Stimulated activated CD4-positive, alpha-beta T cell treated with anti-CD3 and anti-CD28 coated beads, TNF-alpha, amount 100 ng/mL, for 1 hour (primary cell): ENCODE measurements at regions not wholly inside any gene's neighbourhood (a gene's known extent, or its start where the extent isn't known, plus 50 kb on each side); places are given as distances from the start of the nearest gene placed in this dataset.
"Not testable (repeated sequence)": the region's sequence is repeated elsewhere in the genome, so short reads cannot be mapped to it uniquely, and the experiment has no call there.

Experiments used
- DNase-seq, 3 donors: peaks; one replicate each; pipeline ENCODE4 v3.0.0-alpha.2; 2020; ENCODE audit warnings: low read depth in 3 of 3, low spot score in 1 of 3

DNA sequence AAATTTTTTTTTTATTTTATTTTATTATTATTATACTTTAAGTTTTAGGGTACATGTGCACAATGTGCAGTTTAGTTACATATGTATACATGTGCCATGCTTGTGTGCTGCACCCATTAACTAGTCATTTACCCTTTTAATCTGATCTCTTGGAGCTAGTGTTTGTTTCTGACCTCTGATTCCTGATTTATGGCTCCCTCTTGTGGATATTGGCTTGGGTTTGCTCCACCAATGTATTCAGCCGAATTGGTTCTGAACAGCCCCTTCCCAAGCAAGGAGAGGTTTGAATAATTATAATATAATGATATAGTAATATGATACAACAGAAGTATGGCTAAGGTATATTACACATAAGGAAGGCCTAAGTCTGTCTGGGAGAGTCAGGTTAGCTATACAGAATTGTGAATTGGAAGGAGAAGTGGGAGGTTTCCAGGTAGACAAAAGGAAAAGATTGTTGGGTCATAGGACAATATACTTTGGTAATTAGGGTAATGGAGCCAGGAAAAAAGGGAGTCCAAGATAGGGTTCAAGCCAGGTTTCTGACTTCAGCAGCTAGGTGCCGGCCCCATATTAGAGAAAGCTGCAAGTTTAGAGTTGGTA lies 53.1 kb upstream of the HMCN1 start:
- no peak for DNase-seq

DNA sequence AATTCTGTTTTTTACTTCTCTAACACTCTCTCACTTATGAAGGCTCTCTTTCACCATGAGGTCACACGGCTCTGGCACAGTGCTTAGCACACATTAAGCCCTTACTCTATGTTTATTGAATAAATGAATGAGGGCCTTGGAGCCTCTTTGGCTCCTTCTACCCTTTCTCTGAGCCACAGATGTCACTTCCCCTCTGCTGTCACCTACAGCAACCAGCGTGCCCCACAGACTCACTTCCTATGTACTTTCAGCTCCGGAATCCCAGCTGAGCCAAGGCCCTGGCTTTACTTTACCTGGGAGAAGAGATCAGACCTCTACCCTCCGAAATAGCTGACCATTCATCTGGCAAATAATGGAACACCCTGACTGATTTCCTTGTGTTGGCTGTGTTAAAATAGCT lies 53.7 kb upstream of the HMCN1 start:
- no peak for DNase-seq

DNA sequence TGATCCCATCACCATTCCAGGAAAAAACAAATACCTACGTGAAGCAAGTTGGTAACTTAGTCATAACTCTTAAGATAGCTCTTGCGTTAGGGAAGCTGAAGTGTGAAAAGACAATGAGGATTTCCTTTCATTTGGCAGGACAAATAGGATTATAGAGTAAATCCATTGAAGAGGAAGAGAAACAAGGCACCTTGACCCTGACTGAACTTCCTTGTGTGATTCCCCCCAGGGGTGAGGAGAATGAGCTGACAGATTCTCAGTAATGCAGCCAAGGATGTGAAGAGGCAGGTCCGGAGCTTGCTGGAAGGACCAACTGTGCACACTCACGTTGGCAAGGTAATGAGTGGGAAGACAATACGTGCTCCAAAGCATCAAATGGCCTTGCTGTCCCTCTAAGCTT lies 55.0 kb upstream of the HMCN1 start:
- no peak for DNase-seq

DNA sequence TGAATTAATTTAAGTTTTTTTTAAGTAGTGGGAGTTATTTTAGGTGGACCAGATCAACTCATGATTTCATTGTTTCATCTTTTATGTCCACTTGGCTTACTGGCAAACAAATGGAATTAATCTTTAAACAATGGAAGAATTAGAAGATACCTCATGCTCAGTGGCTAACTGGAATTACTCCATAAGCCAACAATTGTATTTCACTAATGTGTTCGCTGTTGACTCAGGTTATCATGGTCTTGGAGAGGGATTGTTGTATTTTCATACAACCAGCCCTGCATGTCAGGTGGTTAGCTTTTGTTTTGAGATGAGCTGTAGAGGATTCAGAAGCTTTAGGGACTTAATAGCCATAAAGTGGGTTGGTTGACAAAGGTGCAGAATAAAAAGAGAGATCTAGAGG lies 57.2 kb upstream of the HMCN1 start:
- no peak for DNase-seq

DNA sequence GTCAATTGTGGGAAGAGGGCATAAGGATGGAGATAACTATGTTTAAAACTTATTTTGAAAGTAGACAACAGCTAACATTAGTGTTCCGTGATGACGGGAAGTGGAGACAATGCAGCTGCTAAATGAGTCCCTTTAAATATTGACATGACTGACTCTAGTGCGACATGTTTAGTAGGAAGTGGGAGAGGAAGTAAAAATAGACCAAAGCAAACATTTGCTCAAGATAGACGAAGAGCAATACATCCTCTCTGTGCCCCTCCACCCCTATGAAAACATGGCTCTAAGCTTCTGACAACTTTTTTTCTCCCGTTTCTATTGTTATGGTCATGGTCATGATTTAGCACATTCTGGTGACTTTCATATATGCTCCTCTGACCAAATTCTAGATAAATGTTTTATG lies 60.0 kb upstream of the HMCN1 start:
- no peak for DNase-seq

DNA sequence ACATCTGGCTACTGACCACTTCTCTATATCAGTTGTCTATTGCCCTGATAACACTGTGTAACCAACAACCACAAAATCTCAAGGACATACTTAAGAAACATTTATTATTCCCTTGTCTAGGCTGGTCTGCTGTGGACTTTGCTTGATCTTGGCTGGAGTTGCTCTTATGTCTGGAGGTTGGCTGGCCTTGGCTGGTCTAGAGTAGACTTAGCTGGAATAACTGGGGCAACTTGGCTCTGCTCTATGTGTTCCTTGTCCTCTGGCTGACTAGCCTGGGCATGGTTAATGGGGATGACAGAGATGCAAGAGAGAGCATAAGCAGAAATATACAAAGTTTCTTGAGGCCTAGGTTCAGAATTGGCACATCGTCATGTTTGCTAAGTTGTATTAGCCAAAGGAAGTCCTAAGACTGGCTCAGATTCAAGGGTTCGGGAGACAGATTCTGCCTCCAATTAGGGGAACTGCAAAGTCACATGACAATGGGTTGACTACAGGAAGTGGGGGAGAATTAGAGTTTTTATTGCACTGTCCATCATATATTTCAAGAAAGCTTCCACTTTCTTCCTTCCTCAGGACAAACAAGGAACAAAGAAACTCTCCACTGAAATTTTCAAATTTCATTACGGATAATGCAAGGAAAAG lies 61.4 kb upstream of the HMCN1 start:
- DNase-seq: no peak

DNA sequence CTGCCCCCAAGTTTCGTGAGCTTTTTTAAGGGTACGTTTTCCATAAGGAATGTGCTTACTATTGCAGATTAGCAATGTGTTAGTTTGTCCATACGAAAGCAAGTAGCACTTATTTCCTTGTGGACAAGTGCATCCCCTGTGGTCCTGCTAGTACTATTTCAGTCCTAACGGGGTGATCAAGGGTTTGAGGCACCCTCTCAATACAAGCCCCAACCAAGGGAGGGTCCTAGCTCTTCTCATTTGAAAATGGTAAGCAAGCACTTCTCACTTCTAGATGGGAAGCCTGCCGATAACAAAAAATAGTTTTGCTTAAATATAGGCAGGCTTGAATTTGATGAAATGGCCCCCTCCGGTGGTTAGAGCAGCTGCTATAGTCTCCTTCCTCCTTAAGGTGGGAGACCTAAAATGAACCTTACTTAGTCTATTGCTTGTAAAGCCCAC lies 64.0 kb upstream of the HMCN1 start:
- DNase-seq: peak in 1 of 3 donors; percentile 27

DNA sequence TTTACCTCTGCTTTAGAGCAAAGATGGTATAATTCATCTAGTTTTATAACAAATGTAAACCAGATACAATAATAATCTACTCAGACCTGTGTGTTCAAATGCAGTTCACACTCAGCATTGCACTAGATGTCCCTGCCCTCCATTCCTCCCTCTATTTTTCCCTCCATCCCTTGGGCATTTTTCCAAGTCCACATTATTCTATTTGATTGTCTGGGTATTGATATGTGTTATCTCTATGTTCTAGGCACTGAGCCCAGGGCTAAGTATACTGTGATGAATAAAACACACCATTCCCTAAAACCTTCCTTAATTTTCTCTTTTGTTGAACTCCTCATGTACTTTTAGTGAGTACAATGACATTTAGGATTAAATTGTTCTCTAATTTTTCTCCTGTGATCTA lies 66.2 kb upstream of the HMCN1 start:
- DNase-seq: no peak

DNA sequence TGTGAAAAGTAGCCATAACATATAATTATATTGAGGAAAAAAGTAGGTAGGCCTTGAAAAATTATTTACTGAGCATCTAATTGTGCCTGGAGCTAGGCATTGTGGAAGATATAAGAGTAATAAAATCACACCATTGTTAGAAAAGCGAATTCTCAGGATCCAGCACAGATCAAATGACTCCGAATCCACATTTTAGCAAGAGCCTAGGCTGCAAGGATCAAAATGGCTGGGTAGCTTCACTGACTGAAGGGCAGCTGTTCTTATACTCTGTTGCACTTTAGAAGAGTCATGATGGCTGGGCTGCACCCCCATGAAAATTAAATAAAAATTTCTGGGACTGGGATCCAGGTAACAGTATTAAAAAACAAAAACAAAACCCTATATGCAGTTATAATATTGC lies 67.6 kb upstream of the HMCN1 start:
- DNase-seq: no peak

DNA sequence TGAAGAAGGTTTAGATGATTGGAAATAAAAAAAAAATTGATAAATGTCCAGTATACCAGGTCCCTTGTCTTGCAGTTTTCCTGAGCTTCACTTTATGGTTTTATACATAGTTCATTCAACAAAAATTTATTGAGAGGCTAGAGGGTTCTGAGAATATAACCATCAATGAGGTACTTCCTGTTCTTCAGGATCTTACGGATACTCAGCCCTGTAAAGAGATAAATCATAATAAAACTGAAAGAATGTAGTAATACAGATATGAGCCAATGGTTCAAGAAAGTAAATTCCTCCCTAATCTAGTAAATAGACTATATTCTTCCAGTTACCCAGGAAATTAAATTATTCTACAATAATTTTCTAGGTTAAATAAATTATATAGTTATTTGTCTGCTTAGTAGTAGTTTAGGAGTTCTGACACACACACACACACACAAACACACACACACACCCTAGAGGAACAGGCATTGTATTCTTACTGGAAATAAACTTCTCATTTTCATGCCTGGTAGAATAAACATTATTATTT lies 70.4 kb upstream of the HMCN1 start:
- no peak for DNase-seq

DNA sequence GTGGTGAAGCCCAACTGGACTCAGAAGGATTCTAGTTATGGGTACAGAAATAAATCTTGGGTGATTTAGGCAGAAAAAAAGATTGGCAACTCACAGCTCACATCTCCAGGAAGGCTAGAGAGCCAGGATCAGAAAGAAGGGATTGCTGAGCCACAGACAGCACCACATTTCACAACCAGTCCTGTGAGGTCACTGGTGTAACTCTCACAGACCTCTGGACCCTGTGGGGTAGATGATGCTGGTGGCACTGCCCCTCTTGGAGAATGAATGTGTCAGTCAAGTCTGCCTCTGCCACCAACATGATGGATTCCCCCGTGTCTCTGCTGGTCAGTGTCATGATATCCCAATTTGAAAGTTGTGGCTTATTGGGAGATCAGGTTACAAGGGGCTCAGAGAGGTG lies 70.9 kb upstream of the HMCN1 start:
- DNase-seq: no peak

DNA sequence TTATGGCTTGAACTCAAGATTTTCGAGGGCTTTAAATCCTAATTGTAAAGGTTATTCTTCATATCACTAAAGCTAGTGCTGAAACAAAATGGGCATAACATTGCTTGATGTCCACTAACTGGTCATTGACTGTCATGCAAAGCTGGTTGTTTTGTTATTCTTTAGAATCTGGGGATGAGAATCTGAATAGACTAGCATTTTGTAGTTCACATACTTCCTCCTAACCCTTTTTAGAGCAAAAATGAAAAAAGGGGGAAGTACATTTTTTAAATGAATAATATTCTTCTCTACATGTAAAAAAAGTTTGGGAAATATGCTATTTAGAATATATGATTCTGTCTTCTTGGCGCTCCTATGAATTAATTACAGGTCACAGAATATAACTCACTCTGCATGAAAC lies 72.2 kb upstream of the HMCN1 start:
- no peak for DNase-seq

DNA sequence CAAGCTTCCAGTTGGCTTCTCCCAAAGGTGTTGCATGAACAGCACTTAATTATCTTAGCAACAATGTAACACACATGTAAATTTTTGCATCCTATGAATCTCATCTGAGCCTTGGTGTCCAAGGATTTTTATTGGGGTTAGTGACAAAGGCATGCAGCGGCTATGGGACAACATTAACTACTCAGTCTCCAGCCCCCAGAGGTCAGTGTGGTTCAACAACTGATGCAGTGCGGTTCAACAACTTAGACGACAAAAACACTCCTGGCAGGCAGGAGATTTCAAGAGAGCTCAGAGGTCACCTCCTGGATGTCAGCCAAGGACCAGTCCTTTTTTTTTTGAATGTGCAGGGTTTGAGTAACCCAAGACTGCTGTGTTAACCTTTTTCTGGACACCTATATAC lies 77.5 kb upstream of the HMCN1 start:
- DNase-seq: no peak

DNA sequence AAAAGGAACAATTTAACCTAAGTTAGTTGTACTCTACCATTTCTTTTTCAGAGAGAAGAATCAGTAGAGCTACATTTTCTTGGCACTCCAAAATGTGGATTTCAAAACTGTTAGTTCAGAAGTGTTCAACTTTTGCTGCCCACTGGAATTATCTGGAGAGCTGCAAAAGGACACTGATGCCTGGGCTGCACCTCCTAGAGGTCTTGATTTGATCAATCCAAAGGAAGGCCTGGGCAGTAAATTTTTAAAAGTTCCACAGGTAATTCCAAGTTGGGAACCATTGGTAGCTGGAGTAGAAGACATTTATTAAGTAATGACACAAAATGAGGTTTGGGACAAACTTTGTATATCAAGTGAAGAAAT lies 79.3 kb upstream of the HMCN1 start:
- no peak for DNase-seq

DNA sequence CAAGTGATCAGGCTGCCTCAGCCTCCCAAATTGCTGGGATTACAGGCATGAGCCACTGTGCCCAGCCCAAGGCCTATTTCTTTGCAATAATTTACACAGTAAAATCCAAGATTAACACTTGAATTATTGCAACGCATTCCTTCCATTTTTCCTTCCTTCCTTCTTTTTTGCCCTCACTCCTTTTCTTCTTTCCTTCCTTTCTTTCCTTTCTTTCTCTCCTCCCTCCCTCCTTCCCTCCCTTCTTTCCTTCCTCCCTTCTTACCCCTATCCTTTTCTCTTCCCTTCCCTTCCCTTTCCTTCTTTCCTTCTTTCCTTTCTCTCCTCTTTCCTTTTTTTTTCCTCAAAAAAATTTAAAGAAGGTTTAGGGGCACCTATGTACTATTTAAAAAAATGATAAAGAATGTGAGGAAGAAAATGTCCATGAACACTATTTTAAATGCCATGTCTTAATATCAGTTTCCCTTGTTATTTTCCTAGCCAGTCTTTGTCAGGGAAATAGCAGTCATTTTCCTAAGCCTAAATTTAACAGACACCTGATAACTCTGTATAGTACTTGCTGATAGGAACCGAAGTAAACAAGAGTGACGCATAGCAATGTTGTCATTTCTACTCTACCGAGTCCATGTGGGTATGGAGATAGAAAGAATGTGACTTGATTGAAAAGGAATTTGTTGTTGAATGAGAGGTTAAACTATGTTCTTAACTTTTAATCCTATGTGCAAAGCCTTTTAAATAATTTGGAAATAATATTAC lies 79.8 kb upstream of the HMCN1 start:
- no peak for DNase-seq

DNA sequence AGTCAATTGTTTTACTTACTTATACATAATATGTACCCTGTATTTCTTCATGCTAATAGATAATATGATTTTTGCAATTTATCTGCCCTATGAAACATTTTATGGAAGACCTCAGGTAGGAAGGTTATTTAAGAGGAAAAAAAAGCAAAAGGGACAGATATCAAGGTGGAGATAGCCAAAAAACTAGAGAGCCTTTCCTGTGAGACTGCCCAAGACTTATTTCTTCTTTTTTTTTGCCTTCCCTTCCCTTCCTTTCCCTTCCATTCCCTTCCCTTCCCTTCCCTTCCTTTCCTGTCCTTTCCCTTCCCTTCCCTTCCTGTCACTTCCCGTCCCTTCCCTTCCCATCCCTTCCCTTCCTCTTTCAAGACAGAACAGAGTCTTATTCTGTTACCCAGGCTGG lies 80.6 kb upstream of the HMCN1 start:
- no peak for DNase-seq

DNA sequence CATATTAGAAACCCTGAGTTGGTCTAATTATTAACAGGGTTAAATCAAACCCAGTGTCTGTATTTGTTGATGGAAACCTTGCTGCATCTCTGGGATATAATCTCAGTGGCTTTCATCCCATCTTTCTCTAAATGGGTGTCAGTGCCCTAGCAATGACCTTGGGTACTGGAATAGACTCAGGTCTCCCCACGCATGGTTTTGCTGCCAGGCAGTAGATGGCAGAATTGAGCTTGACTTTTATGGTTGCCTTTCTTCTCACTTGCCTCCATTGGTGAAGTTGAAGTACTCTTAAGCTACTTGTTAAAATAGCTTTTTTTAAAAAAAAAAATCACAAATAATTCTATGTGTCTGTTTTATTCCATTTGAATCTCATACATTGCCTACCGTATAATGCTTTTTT lies 81.8 kb upstream of the HMCN1 start:
- DNase-seq: no peak

DNA sequence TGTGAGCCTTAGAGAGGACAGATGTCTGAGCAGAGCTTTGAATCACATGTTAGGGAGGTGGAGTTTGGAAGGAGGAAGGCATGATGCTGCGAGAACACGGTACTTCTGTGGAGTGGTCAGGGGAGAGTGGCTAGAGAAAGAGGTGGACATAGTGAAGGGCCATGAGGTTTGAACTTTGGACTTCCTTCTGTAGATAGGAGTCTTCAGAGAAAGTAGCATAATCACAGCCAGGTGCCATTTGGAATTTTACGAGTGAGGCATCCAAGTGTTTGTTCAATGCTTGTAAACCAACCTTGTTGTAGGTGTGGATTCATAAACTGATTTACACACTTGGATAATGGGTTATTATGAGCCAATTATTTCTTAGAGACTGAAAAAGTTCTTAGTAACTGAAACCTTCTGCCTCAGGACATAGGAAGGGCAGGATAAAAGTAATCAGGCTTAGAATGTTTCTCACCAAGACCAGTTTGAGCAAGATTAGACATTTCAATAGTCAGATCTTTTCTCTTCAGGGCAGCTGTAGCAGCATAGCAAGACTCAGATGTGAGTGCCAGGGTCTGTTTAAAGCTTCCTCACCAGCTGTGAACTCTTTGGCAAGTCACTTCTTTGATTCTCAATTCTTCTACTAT lies 83.5 kb upstream of the HMCN1 start:
- DNase-seq: no peak

DNA sequence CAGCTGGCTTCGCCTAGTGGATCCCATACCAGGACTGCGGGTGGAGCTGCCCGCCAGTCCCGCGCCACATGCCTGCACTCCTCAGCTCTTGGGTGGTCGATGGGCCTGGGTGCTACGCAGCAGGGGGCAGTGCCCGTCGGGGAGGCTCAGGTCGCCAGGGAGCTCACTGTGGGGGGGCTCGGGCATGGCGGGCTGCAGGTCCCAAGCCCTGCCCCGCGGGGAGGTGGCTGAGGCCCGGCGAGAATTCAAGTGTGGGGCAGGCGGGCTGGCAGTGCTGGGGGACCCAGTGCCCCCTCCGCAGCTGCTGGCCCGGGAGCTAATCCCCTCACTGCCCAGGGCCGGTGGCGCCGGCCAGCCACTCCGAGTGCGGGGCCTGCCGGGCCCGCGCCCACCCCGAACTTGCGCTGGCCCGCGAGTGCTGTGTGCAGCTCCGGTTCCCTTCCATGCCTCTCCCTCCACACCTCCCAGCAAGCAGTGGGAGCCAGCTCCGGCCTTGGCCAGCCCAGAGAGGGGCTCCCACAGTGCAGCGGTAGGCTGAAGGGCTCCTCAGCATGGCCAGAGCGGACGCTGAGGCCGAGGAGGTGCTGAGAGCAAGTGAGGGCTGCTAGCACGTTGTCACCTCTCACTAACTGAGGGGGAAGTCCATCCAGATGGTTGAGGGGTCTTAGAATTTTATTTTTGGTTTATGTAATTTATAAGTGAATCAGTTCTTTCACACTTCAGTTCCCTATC lies 85.2 kb upstream of the HMCN1 start:
- DNase-seq: no peak

DNA sequence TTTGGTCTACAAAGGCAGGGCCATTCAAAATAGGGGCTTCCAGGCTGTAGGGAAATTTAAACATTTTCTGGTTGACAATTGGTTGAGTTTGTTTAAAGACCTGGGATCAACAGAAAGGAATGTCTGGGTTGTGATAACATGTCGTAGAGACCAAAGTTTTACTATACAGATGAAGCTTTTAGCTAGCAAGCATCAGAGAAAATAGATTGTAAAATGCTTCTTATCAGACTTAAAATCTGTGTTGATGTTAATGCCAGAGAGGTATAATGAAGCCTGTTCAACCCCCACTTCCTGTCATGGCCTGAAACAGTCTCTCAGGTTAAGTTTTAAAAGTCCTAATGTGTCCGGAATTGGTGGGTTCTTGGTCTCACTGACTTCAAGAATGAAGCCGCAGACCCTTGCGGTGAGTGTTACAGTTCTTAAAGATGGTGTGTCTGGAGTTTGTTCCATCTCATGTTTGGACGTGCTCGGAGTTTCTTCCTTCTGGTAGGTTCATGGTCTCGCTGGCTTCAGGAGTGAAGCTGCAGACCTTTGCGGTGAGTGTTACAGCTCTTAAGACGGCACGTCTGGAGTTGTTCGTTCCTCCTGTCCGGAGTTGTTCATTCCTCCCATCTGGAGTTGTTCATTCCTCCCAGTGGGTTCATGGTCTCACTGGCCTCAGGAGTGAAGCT lies 86.5 kb upstream of the HMCN1 start:
- DNase-seq: not testable (repeated sequence)

DNA sequence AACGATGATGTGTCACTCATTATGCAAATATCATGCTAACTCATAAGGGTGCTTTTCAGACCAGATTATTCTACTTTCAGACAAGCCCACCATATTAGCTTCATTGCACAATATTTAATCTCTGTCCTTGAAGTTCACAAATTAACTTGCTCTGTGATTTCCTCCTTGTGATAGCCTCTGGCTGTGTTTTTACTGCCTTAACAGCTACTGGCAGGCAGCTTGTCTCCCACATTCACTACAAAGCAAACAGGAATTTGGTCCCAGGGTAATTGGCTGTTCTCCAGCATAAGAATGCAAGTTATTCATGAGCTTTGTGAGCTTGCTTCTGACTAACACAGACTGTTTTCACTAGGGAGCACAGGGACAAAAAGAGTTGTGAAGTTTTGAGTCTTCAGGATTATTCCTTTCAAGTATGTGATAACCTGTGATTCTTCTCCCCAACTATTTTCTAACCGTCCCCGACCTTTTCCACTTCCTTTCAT lies 87.9 kb upstream of the HMCN1 start:
- DNase-seq: no peak
